HUES64 (cell line): ENCODE measurements at regions not wholly inside any gene's neighbourhood (a gene's known extent, or its start where the extent isn't known, plus 50 kb on each side); places are given as distances from the start of the nearest gene placed in this dataset.

ENCODE experiments used
- H3K27ac ChIP-seq: 2 replicates; pipeline ENCODE4 v1.7.0; 2013; ENCODE audit warnings: low read depth, low read length, inconsistent platforms
- H3K27me3 ChIP-seq: 2 replicates; pipeline ENCODE4 v1.6.1; 2013; ENCODE audit warnings: mild to moderate bottlenecking, low read length; ENCODE audit not compliant: insufficient read depth
- H3K36me3 ChIP-seq: 2 replicates; pipeline ENCODE4 v1.6.1; 2013; ENCODE audit warnings: mild to moderate bottlenecking, low read length; ENCODE audit not compliant: insufficient read depth
- H3K4me1 ChIP-seq: 2 replicates; pipeline ENCODE4 v1.6.1; 2013; ENCODE audit warnings: mild to moderate bottlenecking, low read length, moderate library complexity; ENCODE audit not compliant: insufficient read depth
- H3K4me3 ChIP-seq: 2 replicates; pipeline ENCODE4 v1.5.1; 2013; ENCODE audit warnings: mild to moderate bottlenecking, low read length, moderate library complexity
- H3K9ac ChIP-seq: 2 replicates; pipeline ENCODE4 v1.6.1; 2013; ENCODE audit warnings: mild to moderate bottlenecking, low read depth, low read length
- H3K9me3 ChIP-seq: 2 replicates; pipeline ENCODE4 v1.6.1; 2013; ENCODE audit warnings: low read depth, low read length; ENCODE audit not compliant: insufficient read depth
- WGBS: fragments of 150-250, 120-280 bp; methylation state at CpG from one replicate; pipeline ENCODE4 v1.1.7; 2013; ENCODE audit warnings: missing lambda C conversion rate; 5-methylcytosine and 5-hydroxymethylcytosine counted together

GRCh38 chr7:115409682-115410433 lies 488.0 kb downstream of the MDFIC start:
- H3K9ac ChIP-seq, result no peak overlapping the region
- 86% methylated on average over 2 of the region's 3 CpGs for WGBS

GRCh38 chr7:115406219-115406618 lies 484.3 kb downstream of the MDFIC start:
- H3K9me3 ChIP-seq, result no peaks in the 10 kb centered on the region
- no peak overlapping the region for H3K4me3 ChIP-seq
- no peak overlapping the region for H3K9ac ChIP-seq
- H3K36me3 ChIP-seq, result no peaks in the 10 kb centered on the region
- no peak overlapping the region for H3K27ac ChIP-seq
- no peaks in the 10 kb centered on the region for H3K4me1 ChIP-seq
- H3K27me3 ChIP-seq, result no peaks in the 10 kb centered on the region

More at GRCh38 chr7:115409682-115410433, 488.0 kb downstream of the MDFIC start:
- Histone ChIP-seq H3K36me3 (no peaks in the 10 kb centered on the region), H3K9me3 (no peaks in the 10 kb centered on the region), H3K4me3 (no peak overlapping the region), H3K27me3 (no peaks in the 10 kb centered on the region), H3K4me1 (no peaks in the 10 kb centered on the region), H3K27ac (no peak overlapping the region)

GRCh38 chr7:115387137-115387536 lies 465.2 kb downstream of the MDFIC start:
- no peak overlapping the region for H3K4me3 ChIP-seq
- no peak overlapping the region for H3K27ac ChIP-seq
- no peak overlapping the region for H3K9ac ChIP-seq

GRCh38 chr7:115379321-115379720 lies 457.4 kb downstream of the MDFIC start:
- Histone ChIP-seq H3K27me3 (no peaks in the 10 kb centered on the region), H3K9ac (no peak overlapping the region), H3K4me1 (no peaks in the 10 kb centered on the region), H3K9me3 (no peaks in the 10 kb centered on the region), H3K4me3 (no peak overlapping the region), H3K36me3 (no peaks in the 10 kb centered on the region), H3K27ac (no peak overlapping the region)
- WGBS, result no CpG with 5 or more reads among the region's 1 CpG

More at GRCh38 chr7:115387137-115387536, 465.2 kb downstream of the MDFIC start:
- H3K27me3 ChIP-seq, result no peaks in the 10 kb centered on the region
- no peaks in the 10 kb centered on the region for H3K36me3 ChIP-seq
- H3K9me3 ChIP-seq, result no peaks in the 10 kb centered on the region
- H3K4me1 ChIP-seq, result no peaks in the 10 kb centered on the region

GRCh38 chr7:115368998-115369397 lies 447.1 kb downstream of the MDFIC start:
- H3K27ac ChIP-seq, result no peak overlapping the region
- no peaks in the 10 kb centered on the region for H3K9me3 ChIP-seq
- no peak overlapping the region for H3K9ac ChIP-seq
- H3K4me3 ChIP-seq, result no peak overlapping the region
- no peaks in the 10 kb centered on the region for H3K36me3 ChIP-seq
- no peaks in the 10 kb centered on the region for H3K27me3 ChIP-seq
- H3K4me1 ChIP-seq, result no peaks in the 10 kb centered on the region

- no peaks in the 10 kb centered on the region for H3K4me1 ChIP-seq
- no peak overlapping the region for H3K4me3 ChIP-seq
- H3K9ac ChIP-seq, result no peak overlapping the region
- no peaks in the 10 kb centered on the region for H3K36me3 ChIP-seq
- no peaks in the 10 kb centered on the region for H3K9me3 ChIP-seq
- H3K27me3 ChIP-seq, result no peaks in the 10 kb centered on the region
- H3K27ac ChIP-seq, result no peak overlapping the region
- no CpG with 5 or more reads among the region's 2 CpGs for WGBS
Measured at GRCh38 chr7:115363916-115364315, 442.0 kb downstream of the MDFIC start.

- Histone ChIP-seq H3K27me3 (no peaks in the 10 kb centered on the region), H3K9me3 (no peaks in the 10 kb centered on the region), H3K4me3 (no peak overlapping the region), H3K36me3 (no peaks in the 10 kb centered on the region), H3K9ac (no peak overlapping the region), H3K4me1 (no peaks in the 10 kb centered on the region), H3K27ac (no peak overlapping the region)
Measured at GRCh38 chr7:115359955-115360354, 438.1 kb downstream of the MDFIC start.

- H3K9me3 ChIP-seq, result no peaks in the 10 kb centered on the region
- no peak overlapping the region for H3K9ac ChIP-seq
- H3K27me3 ChIP-seq, result no peaks in the 10 kb centered on the region
- WGBS, result 88% methylated on average over 1 of the region's 1 CpG
- no peak overlapping the region for H3K4me3 ChIP-seq
- no peaks in the 10 kb centered on the region for H3K36me3 ChIP-seq
- H3K4me1 ChIP-seq, result no peaks in the 10 kb centered on the region
- H3K27ac ChIP-seq, result no peak overlapping the region
Measured at GRCh38 chr7:115359119-115359518, 437.2 kb downstream of the MDFIC start.

- H3K36me3 ChIP-seq, result no peaks in the 10 kb centered on the region
- no peak overlapping the region for H3K4me3 ChIP-seq
- no peaks in the 10 kb centered on the region for H3K27me3 ChIP-seq
- no CpG with 5 or more reads among the region's 1 CpG for WGBS
- no peaks in the 10 kb centered on the region for H3K4me1 ChIP-seq
- H3K27ac ChIP-seq, result no peak overlapping the region
- no peak overlapping the region for H3K9ac ChIP-seq
- no peaks in the 10 kb centered on the region for H3K9me3 ChIP-seq
Measured at GRCh38 chr7:115357703-115357999, 435.8 kb downstream of the MDFIC start.

- 94% methylated on average over 7 of the region's 7 CpGs for WGBS
- Histone ChIP-seq H3K9me3 (no peaks in the 10 kb centered on the region), H3K4me3 (no peak overlapping the region), H3K36me3 (no peaks in the 10 kb centered on the region), H3K9ac (no peak overlapping the region), H3K27me3 (no peaks in the 10 kb centered on the region), H3K4me1 (no peaks in the 10 kb centered on the region), H3K27ac (no peak overlapping the region)
Measured at GRCh38 chr7:115356999-115357702, 435.3 kb downstream of the MDFIC start.

- Histone ChIP-seq H3K27ac (no peak overlapping the region), H3K36me3 (no peaks in the 10 kb centered on the region), H3K4me1 (no peaks in the 10 kb centered on the region), H3K4me3 (no peak overlapping the region), H3K9me3 (no peaks in the 10 kb centered on the region), H3K9ac (no peak overlapping the region), H3K27me3 (no peaks in the 10 kb centered on the region)
- 69% methylated on average over 1 of the region's 2 CpGs for WGBS
Measured at GRCh38 chr7:115356139-115356746, 434.3 kb downstream of the MDFIC start.
